Effector CD4-positive, alpha-beta T cell (primary cell): ENCODE measurements at regions not wholly inside any gene's neighbourhood (a gene's known extent, or its start where the extent isn't known, plus 50 kb on each side); places are given as distances from the start of the nearest gene placed in this dataset.

Experiments used
- DNase-seq: peaks from one replicate; pipeline ENCODE4 v3.0.0-alpha.2; 2020

DNA sequence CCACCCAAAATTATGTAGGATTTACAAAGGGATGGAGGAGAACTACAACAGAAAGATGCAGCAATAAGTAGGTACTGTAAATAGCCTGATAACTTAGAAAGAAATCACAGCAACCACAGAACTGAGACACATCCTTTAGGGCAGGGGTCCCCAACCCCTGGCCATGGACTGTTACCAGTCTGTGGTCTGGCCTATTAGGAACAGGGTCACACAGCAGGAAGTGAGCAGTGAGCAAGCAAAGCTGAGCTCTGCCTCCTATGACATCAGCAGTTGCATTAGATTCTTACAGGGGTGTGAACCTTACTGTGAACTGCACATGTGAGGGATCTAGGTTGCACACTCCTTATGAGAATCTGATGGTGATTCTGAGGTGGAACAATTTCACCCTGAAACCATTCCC lies 997.6 kb downstream of the DIAPH3 start:
- no peak for DNase-seq

DNA sequence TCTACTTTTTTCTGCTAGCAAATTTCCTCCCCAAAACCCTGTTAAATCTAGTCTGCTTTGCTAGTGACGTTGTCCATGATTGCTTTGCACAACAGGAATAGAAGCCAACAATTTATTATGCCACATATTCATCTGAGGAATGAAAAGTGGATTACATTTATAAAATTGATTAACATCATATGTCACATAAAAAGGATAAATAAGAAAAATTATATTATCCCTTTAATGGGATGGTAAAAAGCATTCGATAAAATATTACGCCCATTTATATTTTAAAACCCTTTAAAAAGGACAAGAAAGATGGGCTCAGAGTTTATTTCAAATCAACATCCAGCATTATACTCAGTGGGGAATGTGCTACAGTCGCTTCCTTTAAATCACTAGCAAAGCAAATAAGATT lies 991.7 kb downstream of the DIAPH3 start:
- DNase-seq: no peak

DNA sequence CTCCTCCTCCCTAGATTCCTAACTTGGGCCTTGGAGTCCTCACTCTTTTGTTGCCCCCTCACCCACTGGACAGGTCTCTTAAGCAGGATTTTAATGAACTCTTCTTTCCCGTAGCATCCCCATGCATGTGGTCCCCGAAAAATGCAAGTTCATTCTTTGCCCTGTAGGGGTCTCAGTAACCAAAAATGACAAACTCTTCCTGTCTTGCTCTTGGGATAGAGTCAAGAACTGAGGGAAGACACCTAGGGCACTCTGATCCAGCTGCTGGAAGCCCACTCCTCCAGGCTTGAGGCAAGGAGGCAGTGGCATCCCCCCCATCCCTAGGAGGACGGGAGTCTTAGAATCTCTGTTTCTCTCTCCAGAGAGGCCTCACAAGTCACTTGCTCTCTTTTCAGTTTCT lies 987.0 kb downstream of the DIAPH3 start:
- DNase-seq: no peak

DNA sequence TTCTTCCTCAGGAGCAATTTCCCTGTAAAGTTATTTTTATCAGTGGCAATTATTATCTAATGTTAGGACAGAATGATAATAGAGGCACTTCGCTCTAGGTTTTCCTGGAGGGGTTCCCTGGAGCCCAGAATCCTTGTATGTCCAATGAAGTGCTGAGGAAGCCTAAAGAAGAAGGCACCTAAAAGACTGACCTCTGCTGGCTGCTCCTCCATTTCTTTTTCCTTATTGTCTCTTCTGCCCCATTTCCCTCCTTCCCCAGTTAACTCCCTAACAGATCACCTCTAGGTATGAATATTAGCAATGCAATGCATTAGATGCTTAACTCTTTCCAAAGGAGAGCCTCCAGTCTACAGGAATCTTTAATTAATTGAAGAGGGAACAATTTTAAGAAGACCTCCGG lies 985.4 kb downstream of the DIAPH3 start:
- DNase-seq: no peak

DNA sequence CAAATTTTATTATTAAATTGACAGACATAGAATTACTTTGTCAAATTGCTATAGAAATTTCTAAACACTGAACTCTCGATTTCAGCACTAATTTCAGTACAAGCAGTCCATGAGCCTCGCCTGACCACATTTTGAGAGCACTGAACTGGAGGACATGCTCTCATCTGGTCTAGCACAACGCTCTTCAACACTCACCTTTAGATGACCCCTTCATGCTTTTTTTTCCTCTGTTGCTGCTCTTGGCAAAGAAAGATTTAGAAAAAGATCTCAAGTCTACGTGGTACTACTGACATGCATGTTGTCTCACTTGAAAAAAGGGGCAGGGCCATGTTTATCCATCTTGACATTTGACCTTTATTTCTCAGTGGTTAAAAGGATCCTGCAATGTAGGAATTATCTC lies 981.5 kb downstream of the DIAPH3 start:
- DNase-seq: no peak

DNA sequence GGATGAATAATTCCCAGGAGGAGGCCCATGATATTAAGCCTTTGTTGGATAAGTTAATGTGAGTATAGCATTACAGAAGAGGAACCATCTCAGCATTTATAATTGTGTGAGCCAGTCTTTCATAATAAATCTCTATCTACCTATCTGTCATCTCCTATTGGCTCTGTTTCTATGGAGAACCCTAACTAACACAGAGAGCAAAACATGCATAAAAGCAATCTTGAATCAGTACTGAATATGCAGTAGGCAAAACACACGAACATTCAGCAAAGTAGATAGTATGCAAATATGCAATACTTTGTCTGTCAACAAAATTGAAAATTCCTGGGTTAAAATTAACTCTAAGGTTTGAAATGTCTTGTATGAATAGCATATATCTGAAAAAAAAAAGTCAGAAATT lies 966.3 kb downstream of the DIAPH3 start:
- no peak for DNase-seq

DNA sequence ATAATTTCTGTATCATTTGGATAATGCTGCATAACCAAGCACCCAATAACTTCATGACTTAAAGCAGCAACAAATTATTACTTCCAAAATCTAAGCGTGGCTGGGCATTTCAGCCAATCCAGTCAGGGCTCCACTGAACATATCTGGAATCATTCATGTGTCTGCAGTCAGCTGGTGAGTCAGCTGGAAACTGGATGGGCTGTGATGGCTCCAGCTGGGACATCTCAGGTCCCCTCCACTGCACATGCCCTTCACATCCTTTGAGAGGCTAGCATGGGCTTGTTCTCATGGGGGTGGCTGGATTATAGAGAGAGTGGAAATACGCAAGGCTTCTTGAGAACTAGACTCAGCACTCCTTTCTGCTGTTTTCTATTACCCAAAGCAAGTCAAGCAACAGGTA lies 961.9 kb downstream of the DIAPH3 start:
- DNase-seq: no peak

DNA sequence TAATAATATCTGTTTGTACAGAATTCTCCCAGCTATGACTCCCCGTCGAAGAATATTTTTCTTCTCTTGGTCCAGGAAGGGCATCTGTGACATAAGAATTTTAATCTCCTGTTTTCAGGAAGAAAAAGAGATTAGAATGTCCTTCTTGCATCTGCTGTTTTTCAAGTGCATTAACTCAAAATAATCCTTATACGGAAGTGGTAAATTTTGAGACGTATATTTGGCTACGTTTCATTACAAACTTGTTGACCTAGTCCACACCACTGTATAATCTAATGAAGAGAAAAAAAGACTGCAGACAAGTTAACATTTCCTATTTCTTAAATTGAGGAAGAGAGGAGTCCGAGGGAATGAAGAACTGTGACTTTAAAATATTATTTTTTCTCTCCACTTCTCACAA lies 959.9 kb downstream of the DIAPH3 start:
- DNase-seq: no peak

DNA sequence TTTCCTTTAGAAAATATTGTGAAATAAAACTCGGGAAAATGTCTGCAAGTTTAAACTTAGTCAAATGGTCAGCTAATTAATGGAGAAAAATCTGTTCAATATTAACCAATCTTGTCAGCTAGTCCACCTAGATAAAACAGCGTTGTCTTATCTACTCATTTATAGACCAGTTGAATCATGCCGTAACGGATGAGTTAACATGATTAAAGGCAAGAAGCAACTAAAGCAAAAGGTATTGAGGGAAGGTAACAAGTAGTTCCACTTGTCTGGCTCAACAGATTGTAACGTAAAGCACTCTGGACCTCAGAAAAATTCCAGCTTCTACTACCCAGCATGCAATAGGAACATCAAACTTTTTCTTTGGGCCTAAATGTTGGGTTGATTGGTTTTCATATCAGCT lies 958.2 kb downstream of the DIAPH3 start:
- DNase-seq: no peak

DNA sequence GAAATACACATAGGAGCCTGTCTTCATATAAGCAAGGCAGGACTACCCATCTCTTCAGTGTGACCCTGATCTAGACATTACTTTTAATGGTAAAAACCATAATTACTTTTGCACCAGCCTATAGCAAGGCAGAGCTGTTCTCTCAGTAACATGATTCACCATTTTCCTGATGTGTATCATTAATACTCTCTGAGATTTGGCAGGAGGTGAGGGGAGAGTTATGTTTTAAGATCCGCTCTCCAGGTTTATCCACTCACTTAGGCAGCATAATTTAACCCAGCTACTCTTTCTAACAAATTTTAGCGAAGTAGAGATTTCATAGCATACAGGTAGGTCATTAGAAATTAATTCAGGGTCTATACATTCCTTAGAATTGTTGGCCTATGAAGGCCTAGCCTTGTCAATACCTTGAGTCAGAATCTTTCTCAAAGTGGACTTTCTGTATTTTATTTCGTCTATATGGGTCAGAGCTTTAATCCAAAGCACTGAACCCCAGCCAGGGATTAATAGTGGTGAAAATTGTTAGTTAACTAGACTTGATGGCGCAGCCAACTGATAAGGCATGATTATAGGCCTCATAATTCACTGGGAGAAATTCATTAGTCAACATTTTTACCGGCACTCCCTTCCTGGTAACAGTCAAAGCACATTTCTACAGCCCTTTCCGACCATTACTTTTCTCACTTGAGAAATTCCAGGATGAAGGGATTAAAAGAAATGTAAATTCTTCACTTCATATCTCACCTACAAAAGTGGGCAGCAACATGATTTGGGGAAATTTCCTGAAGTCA lies 955.1 kb downstream of the DIAPH3 start:
- no peak for DNase-seq

DNA sequence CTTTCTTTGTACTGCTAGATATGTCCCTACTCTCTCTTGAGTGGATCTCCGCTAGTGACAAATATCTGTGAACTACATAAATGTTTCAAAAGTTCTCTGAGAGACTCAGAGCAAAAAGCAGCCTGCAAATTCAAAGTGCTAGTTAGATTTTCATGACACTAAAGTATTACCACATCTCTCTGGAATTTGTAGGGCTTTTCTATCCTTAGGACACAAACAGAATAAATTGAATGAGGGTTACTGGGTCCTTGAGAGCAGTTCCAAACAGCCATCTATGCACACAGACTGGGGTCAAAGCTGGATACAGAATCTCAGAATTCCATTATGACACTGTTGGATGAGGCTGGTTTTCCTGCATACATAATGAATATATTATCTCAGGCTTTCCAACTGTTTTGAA lies 953.2 kb downstream of the DIAPH3 start:
- no peak for DNase-seq

DNA sequence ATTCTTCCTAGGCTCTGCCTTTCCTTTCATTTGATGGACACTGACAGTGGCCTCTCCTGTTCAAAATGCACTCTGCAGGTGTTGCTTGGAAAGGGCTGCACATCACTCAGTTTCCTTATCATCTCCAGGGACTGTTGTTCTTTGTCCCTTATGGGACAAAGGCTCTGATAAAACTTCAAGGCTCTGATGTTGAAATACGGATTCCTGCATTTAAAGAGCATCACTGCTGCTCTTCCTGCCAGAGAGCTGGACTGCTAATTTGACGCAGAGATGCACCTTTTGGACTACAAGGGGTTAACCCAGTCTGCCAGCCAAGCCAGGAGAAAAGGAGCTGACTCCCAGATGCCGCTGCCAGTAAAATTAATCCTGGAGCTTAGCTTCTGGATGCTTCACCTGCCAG lies 952.1 kb downstream of the DIAPH3 start:
- no peak for DNase-seq

DNA sequence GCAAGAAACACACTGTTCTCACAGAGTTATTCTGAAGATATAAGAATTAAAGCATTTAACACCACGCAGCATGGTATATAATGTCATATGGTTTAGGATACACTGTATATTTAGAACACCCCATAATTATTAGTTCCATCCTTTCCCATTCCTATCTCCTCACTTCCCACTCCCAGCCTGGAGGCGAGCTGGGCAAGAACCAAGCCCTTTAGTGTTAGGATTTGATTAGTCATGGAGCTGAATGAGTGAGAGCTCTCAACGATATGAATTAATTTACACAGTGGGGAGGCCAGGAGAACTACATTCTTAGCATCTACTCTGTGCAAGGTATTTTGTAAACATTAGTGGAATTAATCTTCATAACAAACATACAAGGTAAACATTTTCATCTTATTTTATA lies 934.3 kb downstream of the DIAPH3 start:
- no peak for DNase-seq

DNA sequence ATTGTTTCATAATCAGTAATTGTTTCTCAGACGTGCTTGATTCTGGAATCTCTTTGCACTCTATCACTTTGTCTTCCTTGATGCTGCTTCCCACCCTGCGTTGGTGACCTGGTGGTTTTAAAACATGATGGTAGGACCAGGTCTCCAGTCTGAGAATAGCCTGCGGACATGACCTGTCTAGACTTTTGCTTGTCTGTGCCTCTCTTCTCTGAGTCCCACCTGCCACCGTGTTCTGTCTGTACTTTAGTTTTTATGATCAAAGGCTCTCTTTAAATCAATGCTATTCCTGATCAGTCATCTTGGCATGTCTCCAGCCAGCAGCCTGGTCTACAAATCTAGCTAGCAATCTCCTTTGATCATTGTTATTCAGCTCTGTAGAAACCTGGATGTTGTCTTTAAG lies 933.9 kb downstream of the DIAPH3 start:
- DNase-seq: no peak

DNA sequence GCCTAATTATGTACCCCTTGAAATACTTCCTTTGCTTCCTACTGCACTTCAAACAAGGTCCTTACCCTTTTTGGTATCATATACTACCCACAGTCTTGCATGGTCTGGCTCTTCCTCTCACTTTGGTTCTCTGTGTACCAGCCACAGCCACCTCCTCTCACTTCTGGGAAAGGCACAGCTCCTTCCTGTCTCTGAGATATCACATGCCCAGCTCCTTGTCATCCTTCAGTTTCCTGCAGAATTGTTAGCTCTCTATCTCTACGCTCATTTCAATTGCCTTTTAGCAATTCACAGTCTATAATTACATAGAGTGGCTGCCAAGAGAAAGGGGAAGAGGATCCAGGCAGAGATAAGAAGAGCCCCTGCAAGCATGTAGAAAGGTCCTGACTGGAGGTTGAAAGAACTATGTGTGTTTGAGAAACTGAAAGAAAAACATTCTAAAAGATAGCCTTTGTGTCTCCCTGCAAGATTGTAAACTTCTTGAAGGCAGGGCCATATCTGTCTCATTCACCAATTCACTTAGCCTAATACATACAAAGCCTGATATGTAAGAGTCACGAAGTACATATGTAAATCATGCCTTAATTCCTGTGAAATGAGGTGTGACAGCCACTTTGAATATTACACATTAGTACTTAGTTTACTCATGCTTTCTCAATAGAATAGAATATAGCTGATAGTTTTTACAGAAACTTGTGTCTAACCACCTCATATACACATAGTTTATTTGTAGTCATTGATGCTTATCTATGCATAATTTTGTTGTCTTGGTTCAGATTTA lies 933.1 kb downstream of the DIAPH3 start:
- no peak for DNase-seq

DNA sequence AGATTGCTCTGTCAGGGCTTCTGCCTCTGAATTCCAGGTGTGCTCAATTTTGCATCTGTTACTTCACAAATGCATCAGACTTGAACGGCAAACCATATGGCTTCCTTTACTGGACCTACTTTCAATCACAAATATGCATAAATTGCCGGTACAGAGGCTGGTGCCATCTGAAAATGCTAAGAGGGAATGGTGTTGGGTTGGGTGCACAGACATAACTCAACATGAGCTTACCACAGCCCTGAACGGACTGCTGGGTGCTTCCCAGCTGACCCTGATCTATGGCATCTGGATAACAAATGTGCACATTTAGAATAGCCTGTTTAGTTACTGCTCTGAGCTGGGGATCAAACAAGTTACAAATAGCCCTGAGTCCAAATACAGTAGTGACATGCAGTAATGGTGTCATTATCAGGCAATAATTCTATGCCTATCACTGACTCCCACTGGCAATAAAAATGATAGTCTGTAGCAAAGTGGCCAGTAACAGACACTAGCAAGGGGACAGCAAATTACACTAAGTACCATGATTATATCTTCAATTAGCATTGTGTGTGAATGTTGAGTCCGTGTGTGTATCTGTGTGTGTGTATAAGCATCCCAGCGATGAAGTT lies 927.3 kb downstream of the DIAPH3 start:
- no peak for DNase-seq

DNA sequence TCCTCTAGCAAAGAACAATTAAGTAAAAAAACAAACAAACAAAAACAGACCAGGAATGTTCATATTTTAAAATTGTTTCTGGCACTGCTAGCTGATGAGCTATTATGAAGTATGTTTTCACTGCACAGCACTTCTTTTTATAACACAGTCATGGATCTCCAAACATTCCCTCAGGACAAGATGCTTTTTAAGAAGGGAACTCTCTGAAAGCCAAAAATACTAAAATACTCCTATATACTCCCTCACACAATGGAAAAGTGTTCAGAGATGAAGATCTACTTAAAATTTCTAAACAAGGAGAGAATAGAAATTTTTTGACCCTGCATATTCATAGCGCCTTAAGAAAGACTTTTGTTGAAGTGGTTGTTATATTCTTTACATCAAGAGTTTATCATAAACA lies 926.8 kb downstream of the DIAPH3 start:
- no peak for DNase-seq

DNA sequence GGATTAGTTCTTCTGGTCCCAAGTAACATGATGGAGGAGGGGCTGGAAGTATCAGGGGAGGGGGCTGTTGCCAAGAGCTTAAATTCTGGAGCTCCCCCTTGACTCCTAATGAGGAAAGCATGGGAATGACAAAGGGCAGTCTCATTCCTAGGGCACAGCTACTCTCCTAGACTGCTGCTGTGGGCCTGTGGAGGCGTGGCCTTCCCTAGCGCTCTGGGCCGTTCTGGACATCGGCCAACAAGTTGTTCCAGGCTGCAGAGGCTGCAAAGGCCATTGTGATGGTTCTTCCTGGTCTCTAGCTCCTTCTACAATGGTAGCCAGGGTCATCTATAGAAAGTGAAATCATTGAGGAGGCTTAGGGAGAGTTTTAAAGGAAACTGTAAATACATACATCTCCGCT lies 916.6 kb downstream of the DIAPH3 start:
- DNase-seq: no peak

DNA sequence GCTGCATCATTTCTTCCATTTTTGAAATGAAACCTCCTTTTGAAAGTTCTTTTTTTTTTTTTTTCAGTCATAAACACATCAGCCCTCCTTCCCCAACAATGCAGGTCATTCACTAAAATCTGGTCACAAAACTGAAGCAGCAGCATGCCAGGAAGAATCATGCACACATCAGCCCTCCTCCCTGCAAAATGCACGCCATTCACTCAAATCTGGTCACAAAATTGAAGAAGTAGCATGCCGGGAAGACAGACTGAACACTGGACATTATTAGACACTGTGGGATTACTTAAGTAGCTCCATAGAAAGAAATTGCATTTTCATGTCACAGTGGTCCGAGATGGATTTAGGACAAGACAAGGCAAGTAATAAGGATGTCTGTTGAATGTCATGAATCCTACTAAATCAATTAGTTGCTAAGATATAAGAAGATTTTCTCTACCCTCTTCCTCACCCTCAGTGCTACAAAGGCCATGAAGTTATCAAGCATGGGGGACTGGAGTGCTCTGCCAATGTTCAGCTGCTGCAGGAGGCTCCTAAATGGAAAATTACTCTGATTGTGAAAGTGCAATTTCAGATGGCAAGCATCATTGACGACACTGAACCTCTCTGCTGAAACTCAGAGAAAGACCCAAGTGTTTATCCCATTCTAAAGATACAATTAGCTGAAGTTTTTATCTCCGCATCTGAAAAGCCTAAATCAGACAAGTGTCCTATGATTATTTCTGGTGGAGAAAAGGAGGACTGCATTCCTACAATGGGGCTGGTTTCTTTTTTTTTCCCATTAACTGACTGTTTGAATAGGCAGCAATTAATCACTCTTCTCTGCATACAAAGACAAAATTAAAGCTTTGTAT lies 913.2 kb downstream of the DIAPH3 start:
- no peak for DNase-seq

DNA sequence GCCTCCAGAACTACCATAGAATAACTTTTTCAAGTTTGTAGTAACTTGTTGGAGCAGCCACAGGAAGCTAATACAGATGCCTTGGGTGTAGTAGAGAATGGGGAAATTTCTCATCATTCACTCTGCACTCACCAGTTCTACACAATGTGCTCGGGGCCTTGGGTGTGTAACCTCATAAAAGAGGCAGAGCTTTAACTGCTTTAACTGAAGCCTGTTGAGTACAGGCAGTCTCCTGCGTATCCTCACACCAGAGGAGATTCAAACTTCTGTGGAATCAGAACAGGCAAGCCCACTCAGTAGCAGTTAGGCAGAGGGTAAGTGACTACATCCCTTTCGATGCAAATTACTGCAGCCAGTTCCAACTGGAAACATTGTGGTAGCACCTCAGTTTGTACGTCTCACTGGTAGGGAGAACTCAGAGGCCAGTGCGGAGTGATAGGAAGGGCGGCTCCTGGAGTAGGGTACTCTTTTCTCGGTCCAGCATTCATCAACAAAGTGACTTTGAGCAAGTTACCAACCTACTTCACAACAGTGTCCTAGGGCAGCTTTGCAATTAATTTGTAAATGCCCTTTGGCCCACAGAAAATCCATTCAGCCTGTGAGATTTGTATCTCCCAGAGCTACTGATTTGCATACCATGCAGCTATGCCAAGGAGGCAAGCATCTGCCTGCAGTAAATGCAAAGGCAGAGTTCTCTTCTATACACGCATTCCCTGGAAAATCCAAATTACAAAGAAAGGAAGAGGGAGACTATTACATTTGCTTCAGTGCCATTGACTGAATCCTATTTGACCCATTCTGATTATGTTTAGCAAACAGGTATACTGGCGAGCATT lies 904.3 kb downstream of the DIAPH3 start:
- DNase-seq: no peak

DNA sequence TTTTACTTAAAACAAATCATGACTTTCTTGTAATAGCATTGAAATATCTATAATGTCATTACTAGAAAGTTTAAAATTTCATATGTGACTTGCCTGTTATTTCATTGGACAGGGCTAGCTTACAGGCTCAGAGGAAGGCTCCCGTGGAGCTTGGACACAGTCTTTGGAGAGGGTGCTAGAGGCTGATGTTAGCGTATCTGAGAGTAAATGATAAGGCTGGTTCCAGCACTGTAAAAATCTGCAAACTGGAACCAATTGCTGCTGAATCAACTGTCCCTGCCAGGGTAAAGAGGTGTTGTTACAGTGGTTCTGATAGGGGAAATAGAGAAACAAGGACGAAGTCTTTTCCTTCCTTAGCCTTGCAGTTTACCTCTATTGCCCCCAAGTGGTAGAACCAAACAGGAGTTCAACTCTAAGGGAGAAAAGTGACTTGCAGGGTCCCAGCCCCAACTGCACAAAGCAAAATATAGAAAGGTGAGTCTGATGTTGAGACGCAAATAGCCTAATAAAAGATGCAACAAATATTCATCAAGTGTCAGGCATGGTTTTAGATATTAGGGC lies 901.7 kb downstream of the DIAPH3 start:
- DNase-seq: no peak

DNA sequence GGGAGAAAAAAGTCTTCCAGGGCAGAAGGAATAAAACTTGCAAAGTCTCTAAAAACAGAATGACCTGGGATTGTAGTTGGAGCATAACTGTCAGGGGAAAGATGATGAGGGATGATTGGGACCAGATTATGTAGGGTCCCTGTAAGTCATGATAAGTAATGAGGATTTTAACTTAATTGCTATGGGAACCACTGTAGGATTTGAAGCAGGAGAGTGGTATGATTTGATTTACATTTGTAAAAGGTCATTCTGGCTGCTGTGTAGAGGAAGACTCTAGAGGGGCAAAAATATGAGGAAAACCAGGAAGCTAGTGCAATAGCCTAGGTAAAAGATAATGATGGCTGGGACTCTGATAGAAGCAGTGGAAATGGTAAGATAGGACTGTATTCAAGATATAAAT lies 900.2 kb downstream of the DIAPH3 start:
- DNase-seq: no peak
